Left ventricle myocardium inferior (tissue), 1 donor: ENCODE measurements at regions not wholly inside any gene's neighbourhood (a gene's known extent, or its start where the extent isn't known, plus 50 kb on each side); places are given as distances from the start of the nearest gene placed in this dataset.

Experiments used
- DNase-seq: peaks from one replicate; pipeline ENCODE4 v3.0.0-alpha.2; 2020
- H3K27ac ChIP-seq: fragments of 200-600 bp; replicated peaks from 2 replicates; pipeline ENCODE4 v1.8.0; 2021
- H3K27me3 ChIP-seq: fragments of 200-600 bp; 2 replicates; pipeline ENCODE4 v1.8.0; 2021; ENCODE audit warnings: low read depth
- H3K36me3 ChIP-seq: fragments of 200-600 bp; 2 replicates; pipeline ENCODE4 v1.8.0; 2021
- H3K4me1 ChIP-seq: fragments of 200-600 bp; 2 replicates; pipeline ENCODE4 v1.8.0; 2021
- H3K4me3 ChIP-seq: fragments of 200-600 bp; 2 replicates; pipeline ENCODE4 v1.8.0; 2021; ENCODE audit warnings: mild to moderate bottlenecking, moderate library complexity
- H3K9me3 ChIP-seq: fragments of 200-600 bp; replicated peaks from 2 replicates; pipeline ENCODE4 v1.8.0; 2021
- CTCF ChIP-seq: fragments of 200-600 bp; IDR thresholded peaks from 2 replicates; pipeline ENCODE4 v1.8.0; 2021; ENCODE audit warnings: antibody characterized with exemption, mild to moderate bottlenecking, borderline replicate concordance
- intact Hi-C: fragments of 100-400 bp; cut with micrococcal nuclease; formaldehyde crosslinking; loops from one replicate; pipeline ENCODE4 v1.11.0; 2022
- donor health status: DM: no; HTN: yes; CAD: no; lungs with severe emphysema.

- Histone ChIP-seq H3K4me3 (no peak overlapping the region), H3K9me3 (peaks cover 4% of the 10 kb centered on the region), H3K27ac (no peak overlapping the region), H3K36me3 (no peaks in the 10 kb centered on the region), H3K27me3 (peaks cover 27% of the 10 kb centered on the region), H3K4me1 (no peaks in the 10 kb centered on the region)
- no peak for DNase-seq
- TF ChIP-seq CTCF, result no peak
- intact Hi-C loops, result no loop called here
Observed at GRCh38 chr3:139870000-139870675, 64.8 kb upstream of the CLSTN2 start.

GRCh38 chr3:139868773-139869172, 66.2 kb upstream of the CLSTN2 start:
- H3K27me3 ChIP-seq, result peaks cover 31% of the 10 kb centered on the region
- DNase-seq, result no peak
- no peak overlapping the region for H3K27ac ChIP-seq
- H3K36me3 ChIP-seq, result no peaks in the 10 kb centered on the region
- intact Hi-C loops, result no loop called here
- TF ChIP-seq CTCF, result no peak
- no peaks in the 10 kb centered on the region for H3K4me1 ChIP-seq
- H3K4me3 ChIP-seq, result no peak overlapping the region
- peaks cover 4% of the 10 kb centered on the region for H3K9me3 ChIP-seq

- Histone ChIP-seq H3K27me3 (no peaks in the 10 kb centered on the region), H3K36me3 (no peaks in the 10 kb centered on the region), H3K9me3 (peaks cover 27% of the 10 kb centered on the region), H3K4me1 (no peaks in the 10 kb centered on the region), H3K4me3 (no peak overlapping the region), H3K27ac (no peak overlapping the region)
- TF ChIP-seq CTCF, result no peak
- DNase-seq, result no peak
- intact Hi-C loops, result no loop called here
Observed at GRCh38 chr3:139848660-139849059, 86.3 kb upstream of the CLSTN2 start.

GRCh38 chr3:139846729-139847128, 88.3 kb upstream of the CLSTN2 start:
- TF ChIP-seq CTCF, result no peak
- intact Hi-C loops, result no loop called here

GRCh38 chr3:139839659-139840058, 95.3 kb upstream of the CLSTN2 start:
- intact Hi-C loops, result no loop called here

More at GRCh38 chr3:139846729-139847128, 88.3 kb upstream of the CLSTN2 start:
- Histone ChIP-seq H3K27me3 (no peaks in the 10 kb centered on the region), H3K27ac (no peak overlapping the region), H3K9me3 (peaks cover 18% of the 10 kb centered on the region), H3K36me3 (no peaks in the 10 kb centered on the region), H3K4me3 (no peak overlapping the region), H3K4me1 (no peaks in the 10 kb centered on the region)
- DNase-seq, result no peak

More at GRCh38 chr3:139839659-139840058, 95.3 kb upstream of the CLSTN2 start:
- Histone ChIP-seq H3K27me3 (no peaks in the 10 kb centered on the region), H3K36me3 (no peaks in the 10 kb centered on the region), H3K9me3 (no peaks in the 10 kb centered on the region), H3K4me1 (peaks cover 24% of the 10 kb centered on the region), H3K4me3 (no peak overlapping the region), H3K27ac (no peak overlapping the region)
- TF ChIP-seq CTCF, result no peak
- no peak for DNase-seq
